ENCODE measurements at regions not wholly inside any gene's neighbourhood (a gene's known extent, or its start where the extent isn't known, plus 50 kb on each side); places are given as distances from the start of the nearest gene placed in this dataset.

- peak; percentile 19 for DNase-seq (ENCODE audit: low read depth in 2 of 2)
Measured at GRCh38 chr14:75333606-75334548, 55.2 kb downstream of the FOS start.

- no peak for DNase-seq (ENCODE audit: low read depth in 2 of 2)
Measured at GRCh38 chr14:75334549-75335051, 56.0 kb downstream of the FOS start.

GRCh38 chr14:75335571-75335970 is 56.9 kb downstream of the FOS start:
- DNase-seq (ENCODE audit: low read depth in 2 of 2): no peak

GRCh38 chr14:75338398-75338797 is 59.8 kb downstream of the FOS start:
- no peak for DNase-seq (ENCODE audit: low read depth in 2 of 2)

- no peak for DNase-seq (ENCODE audit: low read depth in 2 of 2)
Measured at GRCh38 chr14:75339059-75339458, 60.4 kb downstream of the FOS start.

- no peak for DNase-seq (ENCODE audit: low read depth in 2 of 2)
Measured at GRCh38 chr14:75340921-75341320, 62.3 kb downstream of the FOS start.

GRCh38 chr14:75341620-75342019 is 63.0 kb downstream of the FOS start:
- no peak for DNase-seq (ENCODE audit: low read depth in 2 of 2)

- no peak for DNase-seq (ENCODE audit: low read depth in 2 of 2)
Measured at GRCh38 chr14:75342762-75343599, 64.4 kb downstream of the FOS start.

GRCh38 chr14:75343911-75344310 is 65.3 kb downstream of the FOS start:
- DNase-seq (ENCODE audit: low read depth in 2 of 2): no peak

GRCh38 chr14:75344411-75344810 is 65.8 kb downstream of the FOS start:
- DNase-seq (ENCODE audit: low read depth in 2 of 2): no peak

GRCh38 chr14:75350505-75351060 is 72.0 kb downstream of the FOS start:
- no peak for DNase-seq (ENCODE audit: low read depth in 2 of 2)

- DNase-seq (ENCODE audit: low read depth in 2 of 2): no peak
Measured at GRCh38 chr14:75359098-75359497, 68.7 kb upstream of the JDP2 start.

GRCh38 chr14:75361041-75361440 is 66.8 kb upstream of the JDP2 start:
- no peak for DNase-seq (ENCODE audit: low read depth in 2 of 2)

GRCh38 chr14:75361751-75362433 is 65.9 kb upstream of the JDP2 start:
- DNase-seq (ENCODE audit: low read depth in 2 of 2): no peak

- DNase-seq (ENCODE audit: low read depth in 2 of 2): no peak
Measured at GRCh38 chr14:75363130-75363529, 64.7 kb upstream of the JDP2 start.

- no peak for DNase-seq (ENCODE audit: low read depth in 2 of 2)
Measured at GRCh38 chr14:75363570-75364227, 64.1 kb upstream of the JDP2 start.

- no peak for DNase-seq (ENCODE audit: low read depth in 2 of 2)
Measured at GRCh38 chr14:75365116-75365515, 62.7 kb upstream of the JDP2 start.

- DNase-seq (ENCODE audit: low read depth in 2 of 2): no peak
Measured at GRCh38 chr14:75366963-75367362, 60.9 kb upstream of the JDP2 start.

GRCh38 chr14:75368333-75368732 is 59.5 kb upstream of the JDP2 start:
- DNase-seq (ENCODE audit: low read depth in 2 of 2): no peak

GRCh38 chr14:75369506-75369905 is 58.3 kb upstream of the JDP2 start:
- no peak for DNase-seq (ENCODE audit: low read depth in 2 of 2)
